Ovary (tissue), 7 donors: ENCODE measurements at regions not wholly inside any gene's neighbourhood (a gene's known extent, or its start where the extent isn't known, plus 50 kb on each side); places are given as distances from the start of the nearest gene placed in this dataset.

Experiments
- DNase-seq, 5 donors: peaks; one replicate each; pipeline ENCODE4 v3.0.0-alpha.2; 2019 to 2020
- H3K27ac ChIP-seq, 2 donors: fragments of 200-600 bp; one replicate each; pipeline versions ENCODE4 v1.5.1 to v1.8.0; 2019 to 2022
- H3K27me3 ChIP-seq: fragments of 200-600 bp; one replicate; pipeline ENCODE4 v1.8.0; 2022
- H3K36me3 ChIP-seq: fragments of 200-600 bp; sonication (generic); one replicate; pipeline ENCODE4 v1.5.1; 2019
- H3K4me1 ChIP-seq: one replicate; pipeline ENCODE4 v1.8.1; 2013; ENCODE audit warnings: mild to moderate bottlenecking, moderate library complexity; ENCODE audit not compliant: insufficient read depth
- H3K4me3 ChIP-seq: fragments of 200-600 bp; sonication (generic); one replicate; pipeline ENCODE4 v1.5.1; 2017
- H3K9me3 ChIP-seq, 2 donors: fragments of 200-600 bp in 1 of 2; sonication (generic) in 1 of 2; one replicate each; pipeline versions ENCODE4 v1.5.1 to v1.8.1; 2013 to 2019; ENCODE audit warnings: mild to moderate bottlenecking in 1 of 2, moderate library complexity in 1 of 2
- CTCF ChIP-seq, 3 donors: fragments of 450-650 bp in 2 of 3; fragments of 200-600 bp in 1 of 3; IDR thresholded peaks; one replicate each; pipeline versions ENCODE4 v1.5.1 to v1.8.0; 2016 to 2022; ENCODE audit warnings: antibody characterized with exemption in 3 of 3, mild to moderate bottlenecking in 1 of 3
- EP300 ChIP-seq: sonication (generic); formaldehyde crosslinking; IDR thresholded peaks from one replicate; pipeline ENCODE4 v1.6.1; 2017; ENCODE audit warnings: antibody characterized with exemption
- POLR2A ChIP-seq: fragments of 450-650 bp; IDR thresholded peaks from one replicate; pipeline ENCODE4 v1.6.1; 2017; ENCODE audit warnings: antibody characterized with exemption, mild to moderate bottlenecking, moderate library complexity
- WGBS, 3 donors: extraction: QIAGEN DNeasy Blood & Tissue Kit in 1 of 3; methylation state at CpG; one replicate each; pipeline versions ENCODE4 v1.1.5 to v1.1.7; 2013 to 2017; 5-methylcytosine and 5-hydroxymethylcytosine counted together
- intact Hi-C, 4 donors: fragments of 100-400 bp; cut with DNase I; formaldehyde crosslinking; loops; one replicate each; pipeline versions ENCODE4 v1.11.0 to v1.15.1; 2022 to 2023
- donor health status: DM: no; HTN: no; CAD: no; lungs with moderate emphysema.
- donor health status: DM: no; HTN: no; CAD: no.
- donor health status: Bipolar disorder and iron deficiency.
- donor health status: DM: no; HTN: no; CAD: no.
- donor health status: DM: yes; HTN: yes; CAD: no.

- no peak for DNase-seq
- no peak for TF ChIP-seq POLR2A
- TF ChIP-seq CTCF (IDR thresholded peaks at IDR 0.05) = no peak
- no peak for TF ChIP-seq EP300
- H3K27ac ChIP-seq = no peak overlapping the region
- no peak overlapping the region for H3K4me3 ChIP-seq
- H3K36me3 ChIP-seq = no peaks in the 10 kb centered on the region
- 15 to 54% (median 25%) methylated on average over 1 of the region's 1 CpG for WGBS, 3 donors
- H3K4me1 ChIP-seq = no peaks in the 10 kb centered on the region
- H3K9me3 ChIP-seq = no peaks in the 10 kb centered on the region
- no peaks in the 10 kb centered on the region for H3K27me3 ChIP-seq
- intact Hi-C loops = no loop called here
These were observed 256.9 kb upstream of the COX7C start for GRCh38 chr5:86360801-86361200.

DNA sequence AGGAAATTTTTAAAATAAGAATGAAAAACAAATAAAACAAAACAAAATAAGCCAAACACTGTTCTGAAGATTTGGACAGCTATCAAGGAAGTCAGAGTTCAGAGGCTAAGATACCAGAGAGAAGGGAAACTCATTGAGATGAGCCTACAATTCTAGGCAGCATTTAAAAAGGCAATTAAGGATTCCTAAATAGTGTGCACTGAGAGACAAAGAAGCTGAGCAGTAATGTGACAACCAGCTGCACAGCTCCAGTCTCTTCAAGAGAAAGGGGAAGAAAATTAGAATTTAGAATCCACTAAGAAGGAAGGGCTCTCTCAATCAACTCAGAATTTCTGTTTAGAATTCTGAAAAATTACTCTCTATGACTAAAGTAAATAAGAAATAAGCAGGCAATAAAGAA is 246.7 kb upstream of the COX7C start:
- Histone ChIP-seq H3K9me3 (no peaks in the 10 kb centered on the region), H3K4me3 (no peak overlapping the region), H3K4me1 (no peaks in the 10 kb centered on the region), H3K27ac (no peak overlapping the region), H3K36me3 (no peaks in the 10 kb centered on the region), H3K27me3 (no peaks in the 10 kb centered on the region)
- TF ChIP-seq CTCF (IDR thresholded peaks at IDR 0.05) (no peak), POLR2A (no peak), EP300 (no peak)
- intact Hi-C loops = no loop called here
- no peak for DNase-seq

GRCh38 chr5:86374611-86375010 is 243.1 kb upstream of the COX7C start:
- Histone ChIP-seq H3K27ac (no peak overlapping the region), H3K9me3 (no peaks in the 10 kb centered on the region), H3K36me3 (no peaks in the 10 kb centered on the region), H3K4me3 (no peak overlapping the region), H3K27me3 (no peaks in the 10 kb centered on the region), H3K4me1 (no peaks in the 10 kb centered on the region)
- intact Hi-C loops = no loop called here
- 88 to 97% (median 93%) methylated on average over 3 of the region's 3 CpGs for WGBS, 3 donors
- DNase-seq = no peak
- no peak for TF ChIP-seq POLR2A
- TF ChIP-seq EP300 = no peak
- TF ChIP-seq CTCF (IDR thresholded peaks at IDR 0.05) = no peak

DNA sequence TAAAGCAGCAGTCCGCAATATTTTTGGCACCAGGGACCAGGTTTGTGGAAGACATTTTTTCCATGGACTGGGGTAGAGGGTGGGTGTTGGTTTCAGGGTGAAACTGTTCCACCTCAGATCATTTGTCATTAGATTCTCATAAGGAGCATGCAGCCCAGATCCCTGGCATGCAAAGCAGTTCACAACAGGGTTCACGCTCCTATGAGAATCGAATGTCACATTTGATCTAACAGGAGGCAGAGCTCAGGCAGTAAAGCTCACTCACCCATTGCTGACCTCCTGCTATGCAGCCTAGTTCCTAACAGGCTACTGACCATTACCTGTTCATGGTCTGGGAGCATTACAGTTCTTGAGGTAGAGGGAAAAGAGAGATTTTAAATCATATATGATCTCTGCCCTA is 241.5 kb upstream of the COX7C start:
- TF ChIP-seq EP300 (no peak), POLR2A (no peak), CTCF (IDR thresholded peaks at IDR 0.05) (no peak)
- Histone ChIP-seq H3K27me3 (no peaks in the 10 kb centered on the region), H3K4me1 (no peaks in the 10 kb centered on the region), H3K27ac (no peak overlapping the region), H3K36me3 (no peaks in the 10 kb centered on the region), H3K9me3 (no peaks in the 10 kb centered on the region), H3K4me3 (no peak overlapping the region)
- WGBS, 3 donors = 87 to 91% (median 89%) methylated on average over 3 of the region's 3 CpGs
- DNase-seq = no peak
- intact Hi-C loops = no loop called here

DNA sequence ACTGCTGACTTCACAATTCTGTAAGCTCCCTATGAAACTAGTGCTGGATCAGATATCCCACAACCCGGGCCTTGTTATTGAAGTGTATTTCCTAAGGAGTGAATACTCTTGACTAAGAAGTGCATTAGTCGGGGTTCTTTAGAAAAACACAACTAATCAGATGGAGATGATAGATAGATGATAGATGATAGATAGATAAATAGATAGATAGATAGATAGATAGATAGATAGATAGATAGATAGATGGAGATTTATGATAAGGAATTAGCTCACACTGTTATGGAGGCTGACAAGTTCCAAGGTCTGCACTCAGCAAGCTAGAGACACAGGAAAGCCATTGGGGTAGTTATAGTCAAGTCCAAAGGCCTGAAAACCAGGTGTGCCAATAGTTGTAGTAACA is 214.6 kb upstream of the COX7C start:
- H3K4me3 ChIP-seq = no peak overlapping the region
- no peaks in the 10 kb centered on the region for H3K27me3 ChIP-seq
- H3K36me3 ChIP-seq = no peaks in the 10 kb centered on the region
- no peak for TF ChIP-seq POLR2A
- TF ChIP-seq EP300 = no peak
- TF ChIP-seq CTCF (IDR thresholded peaks at IDR 0.05) = no peak
- no peaks in the 10 kb centered on the region for H3K4me1 ChIP-seq
- no peak overlapping the region for H3K27ac ChIP-seq
- 90 to 93% (median 90%) methylated on average over 2 of the region's 2 CpGs for WGBS, 3 donors
- H3K9me3 ChIP-seq = no peaks in the 10 kb centered on the region
- no peak for DNase-seq
- intact Hi-C loops = no loop called here
